Muscle of leg (tissue), 3 donors: ENCODE measurements at regions not wholly inside any gene's neighbourhood (a gene's known extent, or its start where the extent isn't known, plus 50 kb on each side); places are given as distances from the start of the nearest gene placed in this dataset.
A peak's percentile ranks its signal among the peaks of the same experiment; 100 is the strongest.
"Not testable (repeated sequence)": the region's sequence is repeated elsewhere in the genome, so short reads cannot be mapped to it uniquely, and the experiment has no call there.

ENCODE experiments used
- DNase-seq: peaks from one replicate; pipeline ENCODE4 v3.0.0; 2013
- H3K27ac ChIP-seq: one replicate; pipeline ENCODE4 v1.5.1; 2013; ENCODE audit warnings: mild to moderate bottlenecking, low read length, control low read depth
- H3K27me3 ChIP-seq: one replicate; pipeline ENCODE4 v1.6.1; 2013; ENCODE audit warnings: low read length; ENCODE audit not compliant: control insufficient read depth, insufficient read depth
- H3K36me3 ChIP-seq: one replicate; pipeline ENCODE4 v1.6.1; 2013; ENCODE audit warnings: low read length; ENCODE audit not compliant: control insufficient read depth, insufficient read depth
- H3K4me1 ChIP-seq: one replicate; pipeline ENCODE4 v1.6.1; 2013; ENCODE audit warnings: low read length; ENCODE audit not compliant: control insufficient read depth, insufficient read depth
- H3K4me3 ChIP-seq: one replicate; pipeline ENCODE4 v1.5.1; 2013; ENCODE audit warnings: low read length, control low read depth
- H3K9me3 ChIP-seq: replicated peaks from 2 replicates; pipeline ENCODE4 v1.6.1; 2013; ENCODE audit warnings: low read depth, low read length; ENCODE audit not compliant: control insufficient read depth
- WGBS: methylation state at CpG from one replicate; pipeline ENCODE4 v1.1.5; 2013; ENCODE audit warnings: missing lambda C conversion rate; ENCODE audit not compliant: insufficient coverage; 5-methylcytosine and 5-hydroxymethylcytosine counted together

DNA sequence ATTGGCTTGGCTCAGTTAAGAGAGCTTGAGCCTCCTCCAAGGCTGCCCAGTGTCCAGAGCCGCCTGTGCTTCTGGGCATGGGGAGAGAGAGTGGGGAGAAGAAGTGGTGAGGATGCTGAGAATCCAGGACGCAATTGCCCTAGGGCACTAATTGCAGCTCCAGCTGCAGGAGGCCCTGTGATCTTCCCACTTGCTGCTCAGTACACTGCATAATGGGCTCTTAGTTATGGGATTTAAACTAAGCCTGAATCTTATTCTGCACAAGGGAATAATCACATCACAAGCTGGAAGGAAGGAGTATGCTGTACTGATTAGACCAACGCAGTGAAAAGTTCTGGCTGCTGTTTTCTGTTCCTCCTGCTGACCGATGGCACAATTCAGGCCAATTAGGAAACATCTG, 101.0 kb upstream of the PRMT8 start:
- no peak overlapping the region for H3K27ac ChIP-seq
- H3K27me3 ChIP-seq = peaks cover 7% of the 10 kb centered on the region
- peak; percentile 33 for DNase-seq
- H3K4me1 ChIP-seq = no peaks in the 10 kb centered on the region
- H3K4me3 ChIP-seq = no peak overlapping the region
- no peaks in the 10 kb centered on the region for H3K9me3 ChIP-seq
- no peaks in the 10 kb centered on the region for H3K36me3 ChIP-seq
- 46% methylated on average over 2 of the region's 4 CpGs for whole genome bisulfite sequencing

DNA sequence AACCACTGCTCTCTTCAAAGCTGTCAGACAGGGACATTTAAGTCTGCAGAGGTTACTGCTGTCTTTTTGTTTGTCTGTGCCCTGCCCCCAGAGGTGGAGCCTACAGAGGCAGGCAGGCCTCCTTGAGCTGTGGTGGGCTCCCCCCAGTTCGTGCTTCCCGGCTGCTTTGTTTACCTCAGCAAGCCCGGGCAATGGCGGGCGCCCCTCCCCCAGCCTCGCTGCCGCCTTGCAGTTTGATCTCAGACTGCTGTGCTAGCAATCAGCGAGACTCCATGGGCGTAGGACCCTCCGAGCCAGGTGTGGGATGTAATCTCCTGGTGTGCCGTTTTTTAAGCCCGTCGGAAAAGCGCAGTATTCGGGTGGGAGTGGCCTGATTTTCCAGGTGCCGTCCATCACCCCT, 93.4 kb upstream of the PRMT8 start:
- not testable (repeated sequence) for H3K36me3 ChIP-seq, H3K4me1 ChIP-seq, H3K27me3 ChIP-seq, H3K4me3 ChIP-seq, H3K27ac ChIP-seq, H3K9me3 ChIP-seq, DNase-seq
- 80% methylated on average over 6 of the region's 16 CpGs for WGBS

DNA sequence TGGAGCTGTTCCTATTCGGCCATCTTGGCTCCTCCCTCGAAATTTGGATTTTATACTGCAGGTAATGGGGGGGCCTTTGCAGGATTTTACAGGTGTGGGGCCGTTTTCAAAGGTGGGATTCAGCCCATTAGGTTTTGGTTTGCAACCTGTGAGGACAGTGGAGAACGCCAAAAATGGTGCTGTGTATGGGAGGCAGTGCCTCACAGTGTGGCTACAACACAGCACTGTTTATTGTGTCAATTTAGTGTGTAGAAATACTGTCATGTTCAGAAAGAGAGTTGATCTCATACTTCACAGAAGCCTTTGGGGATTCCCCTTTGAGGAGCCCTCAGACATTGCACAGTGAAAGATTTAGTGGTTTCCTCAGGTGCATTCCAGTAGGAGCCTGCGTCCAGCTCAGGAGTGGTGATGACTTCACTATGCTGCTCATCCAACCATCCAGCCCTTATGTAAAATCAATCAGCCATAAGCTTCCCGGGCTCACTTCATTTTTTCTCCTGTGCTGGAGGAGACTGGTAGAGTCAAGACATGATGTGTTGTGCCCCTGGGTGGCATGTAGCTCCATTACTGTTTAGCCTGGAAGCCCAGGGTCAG, 92.7 kb upstream of the PRMT8 start:
- Histone ChIP-seq H3K36me3 (no peaks in the 10 kb centered on the region), H3K27me3 (peaks cover 2% of the 10 kb centered on the region), H3K4me1 (no peaks in the 10 kb centered on the region), H3K4me3 (no peak overlapping the region), H3K27ac (no peak overlapping the region), H3K9me3 (no peaks in the 10 kb centered on the region)
- 92% methylated on average over 3 of the region's 6 CpGs for WGBS
- DNase-seq = no peak

- Histone ChIP-seq H3K27ac (no peak overlapping the region), H3K4me3 (no peak overlapping the region), H3K36me3 (no peaks in the 10 kb centered on the region), H3K4me1 (no peaks in the 10 kb centered on the region), H3K27me3 (no peaks in the 10 kb centered on the region), H3K9me3 (peaks cover 14% of the 10 kb centered on the region)
- DNase-seq = no peak
- WGBS = 73% methylated on average over 1 of the region's 1 CpG
Observed at GRCh38 chr12:3405821-3406220, 85.2 kb upstream of the PRMT8 start.

GRCh38 chr12:3407723-3408122, 83.3 kb upstream of the PRMT8 start:
- no peak overlapping the region for H3K4me3 ChIP-seq
- DNase-seq = no peak
- peaks cover 14% of the 10 kb centered on the region for H3K9me3 ChIP-seq

GRCh38 chr12:3409662-3410061, 81.3 kb upstream of the PRMT8 start:
- DNase-seq = no peak
- Histone ChIP-seq H3K4me3 (no peak overlapping the region), H3K27me3 (no peaks in the 10 kb centered on the region), H3K27ac (no peak overlapping the region), H3K4me1 (no peaks in the 10 kb centered on the region), H3K36me3 (no peaks in the 10 kb centered on the region), H3K9me3 (peaks cover 14% of the 10 kb centered on the region)
- WGBS = 76% methylated on average over 2 of the region's 2 CpGs

More at GRCh38 chr12:3407723-3408122, 83.3 kb upstream of the PRMT8 start:
- H3K4me1 ChIP-seq = no peaks in the 10 kb centered on the region
- H3K27ac ChIP-seq = no peak overlapping the region
- WGBS = no CpG with 5 or more reads among the region's 1 CpG
- no peaks in the 10 kb centered on the region for H3K27me3 ChIP-seq
- no peaks in the 10 kb centered on the region for H3K36me3 ChIP-seq

- WGBS = 73% methylated on average over 1 of the region's 1 CpG
- Histone ChIP-seq H3K36me3 (no peaks in the 10 kb centered on the region), H3K4me3 (no peak overlapping the region), H3K27me3 (peaks cover 6% of the 10 kb centered on the region), H3K9me3 (no peaks in the 10 kb centered on the region), H3K27ac (no peak overlapping the region), H3K4me1 (no peaks in the 10 kb centered on the region)
- no peak for DNase-seq
Observed at GRCh38 chr12:3416159-3416558, 74.8 kb upstream of the PRMT8 start.

- DNase-seq = no peak
- Histone ChIP-seq H3K27me3 (peaks cover 10% of the 10 kb centered on the region), H3K27ac (no peak overlapping the region), H3K4me1 (no peaks in the 10 kb centered on the region), H3K36me3 (no peaks in the 10 kb centered on the region), H3K9me3 (no peaks in the 10 kb centered on the region), H3K4me3 (no peak overlapping the region)
- 60% methylated on average over 1 of the region's 1 CpG for WGBS
Observed at GRCh38 chr12:3416670-3417069, 74.3 kb upstream of the PRMT8 start.

GRCh38 chr12:3417113-3417512, 73.9 kb upstream of the PRMT8 start:
- H3K36me3 ChIP-seq = no peaks in the 10 kb centered on the region
- no peaks in the 10 kb centered on the region for H3K9me3 ChIP-seq
- peaks cover 10% of the 10 kb centered on the region for H3K27me3 ChIP-seq
- H3K27ac ChIP-seq = no peak overlapping the region
- H3K4me3 ChIP-seq = no peak overlapping the region
- H3K4me1 ChIP-seq = no peaks in the 10 kb centered on the region
- WGBS = 14% methylated on average over 3 of the region's 3 CpGs
- DNase-seq = peak; percentile 52

DNA sequence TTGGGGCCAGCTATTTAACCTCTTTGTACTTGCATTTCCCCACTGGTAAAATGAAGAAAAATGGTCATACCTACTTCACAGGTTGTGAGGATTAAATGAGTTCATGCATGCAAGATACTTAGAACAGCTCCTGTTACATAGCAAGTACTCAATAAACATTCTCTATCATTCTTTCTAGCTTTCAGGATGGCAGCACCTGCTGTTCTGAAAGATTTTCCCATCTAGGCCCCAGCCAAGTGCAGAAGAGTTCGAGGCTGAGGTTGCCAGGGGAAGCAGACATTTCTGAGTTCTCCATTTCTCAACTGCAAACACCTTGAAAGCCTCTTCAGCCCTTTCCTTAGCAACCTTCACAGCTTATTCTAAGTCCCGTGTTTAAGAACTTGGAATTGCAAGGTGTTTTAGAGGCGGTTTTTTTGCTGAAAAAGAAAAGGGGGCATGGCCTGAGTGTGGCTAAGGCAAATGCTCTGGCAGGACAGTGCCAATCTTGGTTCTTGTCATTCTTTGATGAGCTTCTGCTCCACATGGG, 73.0 kb upstream of the PRMT8 start:
- Histone ChIP-seq H3K27ac (no peak overlapping the region), H3K4me1 (no peaks in the 10 kb centered on the region), H3K36me3 (no peaks in the 10 kb centered on the region), H3K9me3 (no peaks in the 10 kb centered on the region), H3K4me3 (no peak overlapping the region), H3K27me3 (peaks cover 10% of the 10 kb centered on the region)
- WGBS = 50% methylated on average over 1 of the region's 3 CpGs
- DNase-seq = no peak
